ENCODE measurements at regions not wholly inside any gene's neighbourhood (a gene's known extent, or its start where the extent isn't known, plus 50 kb on each side); places are given as distances from the start of the nearest gene placed in this dataset.

DNA sequence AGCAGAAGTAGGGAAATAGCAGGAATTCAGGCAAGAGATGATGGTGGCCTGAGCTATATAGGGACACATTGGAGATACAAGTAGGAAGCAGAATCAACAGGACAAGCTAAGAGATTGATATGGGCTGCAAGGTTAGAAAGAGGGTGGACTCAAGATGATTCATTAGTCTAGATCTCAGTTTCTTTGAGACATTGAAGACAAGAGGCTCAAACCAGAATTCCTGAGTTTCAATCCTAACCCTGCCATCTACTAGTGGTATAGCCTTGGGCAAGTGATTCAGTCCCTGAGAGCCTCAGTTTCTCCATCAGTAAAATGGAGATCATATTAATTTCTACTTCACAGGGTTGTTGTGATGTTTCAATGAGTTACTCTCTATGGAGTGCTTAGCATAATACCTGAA lies 53.1 kb upstream of the NAV2 start:
- no TSS peak for BruUV-seq (replicated peaks)
- in situ Hi-C loops (cut with MboI), result no loop called here
- no peak overlapping the region for H2AFZ ChIP-seq (ENCODE audit: control insufficient read depth, low read depth, low read length)
- no peaks in the 10 kb centered on the region for H4K20me1 ChIP-seq (ENCODE audit: control insufficient read depth, insufficient read depth)
- H3K36me3 ChIP-seq (ENCODE audit: control insufficient read depth in 2 of 2, insufficient read depth in 2 of 2, low read length in 1 of 2), result no peaks in the 10 kb centered on the region
- H3K27me3 ChIP-seq (replicated peaks in 1 of 2; ENCODE audit: control insufficient read depth in 2 of 2, insufficient read depth in 2 of 2, low read length in 1 of 2), result no peaks in the 10 kb centered on the region
- H3K9me3 ChIP-seq (replicated peaks; ENCODE audit: control insufficient read depth, insufficient read depth, low read length), result no peaks in the 10 kb centered on the region
- no peak overlapping the region for H3K9ac ChIP-seq (ENCODE audit: control insufficient read depth, insufficient read depth, low read length)
- no peak for FAIRE-seq
- peak; percentile 9; the same call in 1 of the 3 replicates for ATAC-seq
- RAD21 ChIA-PET (ENCODE audit: unreplicated experiment), result interaction anchor here (1.0 kb wide), 2 partner anchors 83 to 99 kb away, joined by 3 read pairs; no protein-coding TSS in a partner anchor
- intact Hi-C loops (cut with micrococcal nuclease; ENCODE audit: unreplicated experiment), result no loop called here
- H3K4me3 ChIP-seq, result no peak overlapping the region
- H3K4me2 ChIP-seq (ENCODE audit: control insufficient read depth, insufficient read depth), result no peak overlapping the region
- no peak for TF ChIP-seq NR2F1 (conservative IDR thresholded peaks at IDR 0.05)
- TF ChIP-seq MEF2B (IDR thresholded peaks at IDR 0.05; ENCODE audit: partially characterized antibody, poor library complexity, severe bottlenecking), result no peak
- no peak for TF ChIP-seq CEBPB (IDR thresholded peaks at IDR 0.05; ENCODE audit: borderline replicate concordance in 1 of 2, low read depth in 2 of 2, low read length in 2 of 2)
- TF ChIP-seq EGR1 (IDR thresholded peaks at IDR 0.05; ENCODE audit: borderline replicate concordance in 1 of 2, low read depth in 2 of 2, low read length in 2 of 2), result no peak
- no peak for TF ChIP-seq IKZF1 (conservative IDR thresholded peaks at IDR 0.05)
- no peak for TF ChIP-seq RFX5 (IDR thresholded peaks at IDR 0.05; ENCODE audit: low read depth, low read length)
- TF ChIP-seq, protein P1, sequence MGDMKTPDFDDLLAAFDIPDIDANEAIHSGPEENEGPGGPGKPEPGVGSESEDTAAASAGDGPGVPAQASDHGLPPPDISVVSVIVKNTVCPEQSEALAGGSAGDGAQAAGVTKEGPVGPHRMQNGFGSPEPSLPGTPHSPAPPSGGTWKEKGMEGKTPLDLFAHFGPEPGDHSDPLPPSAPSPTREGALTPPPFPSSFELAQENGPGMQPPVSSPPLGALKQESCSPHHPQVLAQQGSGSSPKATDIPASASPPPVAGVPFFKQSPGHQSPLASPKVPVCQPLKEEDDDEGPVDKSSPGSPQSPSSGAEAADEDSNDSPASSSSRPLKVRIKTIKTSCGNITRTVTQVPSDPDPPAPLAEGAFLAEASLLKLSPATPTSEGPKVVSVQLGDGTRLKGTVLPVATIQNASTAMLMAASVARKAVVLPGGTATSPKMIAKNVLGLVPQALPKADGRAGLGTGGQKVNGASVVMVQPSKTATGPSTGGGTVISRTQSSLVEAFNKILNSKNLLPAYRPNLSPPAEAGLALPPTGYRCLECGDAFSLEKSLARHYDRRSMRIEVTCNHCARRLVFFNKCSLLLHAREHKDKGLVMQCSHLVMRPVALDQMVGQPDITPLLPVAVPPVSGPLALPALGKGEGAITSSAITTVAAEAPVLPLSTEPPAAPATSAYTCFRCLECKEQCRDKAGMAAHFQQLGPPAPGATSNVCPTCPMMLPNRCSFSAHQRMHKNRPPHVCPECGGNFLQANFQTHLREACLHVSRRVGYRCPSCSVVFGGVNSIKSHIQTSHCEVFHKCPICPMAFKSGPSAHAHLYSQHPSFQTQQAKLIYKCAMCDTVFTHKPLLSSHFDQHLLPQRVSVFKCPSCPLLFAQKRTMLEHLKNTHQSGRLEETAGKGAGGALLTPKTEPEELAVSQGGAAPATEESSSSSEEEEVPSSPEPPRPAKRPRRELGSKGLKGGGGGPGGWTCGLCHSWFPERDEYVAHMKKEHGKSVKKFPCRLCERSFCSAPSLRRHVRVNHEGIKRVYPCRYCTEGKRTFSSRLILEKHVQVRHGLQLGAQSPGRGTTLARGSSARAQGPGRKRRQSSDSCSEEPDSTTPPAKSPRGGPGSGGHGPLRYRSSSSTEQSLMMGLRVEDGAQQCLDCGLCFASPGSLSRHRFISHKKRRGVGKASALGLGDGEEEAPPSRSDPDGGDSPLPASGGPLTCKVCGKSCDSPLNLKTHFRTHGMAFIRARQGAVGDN (IDR thresholded peaks at IDR 0.05), result no peak
- no peak for TF ChIP-seq SREBF2 (IDR thresholded peaks at IDR 0.05; ENCODE audit: low read length)
- TF ChIP-seq MTA2 (IDR thresholded peaks at IDR 0.05; ENCODE audit: low read depth), result no peak
- no peak for TF ChIP-seq GABPA (IDR thresholded peaks at IDR 0.05; ENCODE audit: low read depth)
- TF ChIP-seq, protein P2, sequence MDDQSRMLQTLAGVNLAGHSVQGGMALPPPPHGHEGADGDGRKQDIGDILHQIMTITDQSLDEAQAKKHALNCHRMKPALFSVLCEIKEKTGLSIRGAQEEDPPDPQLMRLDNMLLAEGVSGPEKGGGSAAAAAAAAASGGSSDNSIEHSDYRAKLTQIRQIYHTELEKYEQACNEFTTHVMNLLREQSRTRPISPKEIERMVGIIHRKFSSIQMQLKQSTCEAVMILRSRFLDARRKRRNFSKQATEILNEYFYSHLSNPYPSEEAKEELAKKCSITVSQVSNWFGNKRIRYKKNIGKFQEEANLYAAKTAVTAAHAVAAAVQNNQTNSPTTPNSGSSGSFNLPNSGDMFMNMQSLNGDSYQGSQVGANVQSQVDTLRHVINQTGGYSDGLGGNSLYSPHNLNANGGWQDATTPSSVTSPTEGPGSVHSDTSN (IDR thresholded peaks at IDR 0.05; ENCODE audit: insufficient replicate concordance, low read depth, low read length), result no peak
- TF ChIP-seq SRF (IDR thresholded peaks at IDR 0.05; ENCODE audit: low read depth in 2 of 2, low read length in 2 of 2), result no peak
- no peak for TF ChIP-seq CBFB (IDR thresholded peaks at IDR 0.05; ENCODE audit: low read depth)
- no peak for TF ChIP-seq FOXM1 (IDR thresholded peaks at IDR 0.05; ENCODE audit: low read depth, low read length)
- TF ChIP-seq, protein P3, sequence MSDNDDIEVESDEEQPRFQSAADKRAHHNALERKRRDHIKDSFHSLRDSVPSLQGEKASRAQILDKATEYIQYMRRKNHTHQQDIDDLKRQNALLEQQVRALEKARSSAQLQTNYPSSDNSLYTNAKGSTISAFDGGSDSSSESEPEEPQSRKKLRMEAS (IDR thresholded peaks at IDR 0.05; ENCODE audit: low read depth, low read length), result no peak
- TF ChIP-seq KLF5 (IDR thresholded peaks at IDR 0.05; ENCODE audit: partially characterized antibody), result no peak
- no peak for TF ChIP-seq CBX3 (IDR thresholded peaks at IDR 0.05; ENCODE audit: borderline replicate concordance, low read depth)
- TF ChIP-seq, protein P4, sequence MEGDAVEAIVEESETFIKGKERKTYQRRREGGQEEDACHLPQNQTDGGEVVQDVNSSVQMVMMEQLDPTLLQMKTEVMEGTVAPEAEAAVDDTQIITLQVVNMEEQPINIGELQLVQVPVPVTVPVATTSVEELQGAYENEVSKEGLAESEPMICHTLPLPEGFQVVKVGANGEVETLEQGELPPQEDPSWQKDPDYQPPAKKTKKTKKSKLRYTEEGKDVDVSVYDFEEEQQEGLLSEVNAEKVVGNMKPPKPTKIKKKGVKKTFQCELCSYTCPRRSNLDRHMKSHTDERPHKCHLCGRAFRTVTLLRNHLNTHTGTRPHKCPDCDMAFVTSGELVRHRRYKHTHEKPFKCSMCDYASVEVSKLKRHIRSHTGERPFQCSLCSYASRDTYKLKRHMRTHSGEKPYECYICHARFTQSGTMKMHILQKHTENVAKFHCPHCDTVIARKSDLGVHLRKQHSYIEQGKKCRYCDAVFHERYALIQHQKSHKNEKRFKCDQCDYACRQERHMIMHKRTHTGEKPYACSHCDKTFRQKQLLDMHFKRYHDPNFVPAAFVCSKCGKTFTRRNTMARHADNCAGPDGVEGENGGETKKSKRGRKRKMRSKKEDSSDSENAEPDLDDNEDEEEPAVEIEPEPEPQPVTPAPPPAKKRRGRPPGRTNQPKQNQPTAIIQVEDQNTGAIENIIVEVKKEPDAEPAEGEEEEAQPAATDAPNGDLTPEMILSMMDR (IDR thresholded peaks at IDR 0.05 in 2 of 3, conservative IDR thresholded peaks at IDR 0.05 in 1 of 3; ENCODE audit: control insufficient read depth in 2 of 3, extremely low read depth in 1 of 3, insufficient read depth in 1 of 3, low read depth in 3 of 3, low read length in 3 of 3), result no peak
- TF ChIP-seq TBL1XR1 (IDR thresholded peaks at IDR 0.05; ENCODE audit: low read depth, low read length), result no peak
- no peaks in the 10 kb centered on the region; the same call in 1 of the 2 replicates for H3K4me1 ChIP-seq (ENCODE audit: control insufficient read depth, insufficient read depth, low read length)
- SMC1A ChIA-PET (ENCODE audit: uncharacterized antibody, unreplicated experiment), result interaction anchor here (1.4 to 1.5 kb wide), 2 partner anchors 12 to 76 kb away, joined by 3 to 6 read pairs; no protein-coding TSS in a partner anchor
- POLR2A ChIA-PET, result no interaction called here
- DNase-seq (ENCODE audit: low read depth, low spot score), result no peak
- CTCF ChIA-PET, result no interaction called here
- H3K79me2 ChIP-seq (ENCODE audit: control insufficient read depth, insufficient read depth, low read length), result no peaks in the 10 kb centered on the region
- no peak overlapping the region for H3K27ac ChIP-seq (ENCODE audit: control insufficient read depth, insufficient read depth)

Measured in GM12878 (cell line).